ENCODE measurements at regions not wholly inside any gene's neighbourhood (a gene's known extent, or its start where the extent isn't known, plus 50 kb on each side); places are given as distances from the start of the nearest gene placed in this dataset.

GRCh38 chr2:43000242-43001054, 208.1 kb upstream of the HAAO start:
- Histone ChIP-seq H3F3A (ENCODE audit: control insufficient read depth, insufficient read depth) (no peaks in the 10 kb centered on the region), H3K36me3 (ENCODE audit: control insufficient read depth, low read length) (no peaks in the 10 kb centered on the region), H3K9me2 (replicated peaks; ENCODE audit: control insufficient read depth, low read length) (no peaks in the 10 kb centered on the region), H3K27me3 (ENCODE audit: control insufficient read depth, low read length) (no peaks in the 10 kb centered on the region; the same call in 1 of the 2 replicates), H4K20me1 (ENCODE audit: control insufficient read depth, insufficient read depth, low read depth, low read length) (no peaks in the 10 kb centered on the region), H3K9me3 (ENCODE audit: control insufficient read depth, insufficient read depth, low read length) (no peaks in the 10 kb centered on the region), H3K4me3 (ENCODE audit: low read length) (no peak overlapping the region), H3K79me2 (ENCODE audit: control insufficient read depth, low read length) (no peaks in the 10 kb centered on the region), H3K27ac (ENCODE audit: low read depth, low read length) (no peak overlapping the region), H3K4me1 (ENCODE audit: control insufficient read depth, low read length) (peaks cover 3% of the 10 kb centered on the region; the same call in 1 of the 2 replicates), H3K4me2 (ENCODE audit: low read length) (no peak overlapping the region)
- TF ChIP-seq EZH2phosphoT487 (IDR thresholded peaks at IDR 0.05; ENCODE audit: borderline replicate concordance, low read length) = no peak
- TF ChIP-seq CTCF (IDR thresholded peaks at IDR 0.05; ENCODE audit: low read depth, low read length, poor library complexity, severe bottlenecking) = no peak

DNA sequence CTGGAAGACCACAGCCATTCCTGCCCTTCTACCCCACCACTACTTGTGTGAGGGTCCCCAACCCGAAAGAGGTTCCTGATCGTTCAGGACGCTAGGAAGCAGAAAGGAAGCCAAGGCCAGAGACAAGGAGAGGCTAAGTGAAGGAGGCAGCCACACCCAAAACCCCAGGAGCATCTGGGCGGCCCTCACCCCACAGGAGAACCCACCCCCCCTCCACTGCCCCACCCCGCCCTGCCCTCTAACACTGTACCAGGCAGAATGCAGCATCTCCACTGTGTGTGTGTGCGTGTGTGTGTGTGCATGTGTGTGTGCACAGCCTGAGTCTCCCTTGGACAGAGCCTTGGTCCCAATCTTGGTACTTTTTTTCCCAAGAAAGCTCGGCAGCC, 207.5 kb upstream of the HAAO start:
- Histone ChIP-seq H3K36me3 (ENCODE audit: control insufficient read depth, low read length) (no peaks in the 10 kb centered on the region), H3K9me3 (ENCODE audit: control insufficient read depth, insufficient read depth, low read length) (no peaks in the 10 kb centered on the region), H3K4me1 (ENCODE audit: control insufficient read depth, low read length) (peaks cover 3% of the 10 kb centered on the region; the same call in 1 of the 2 replicates), H3F3A (ENCODE audit: control insufficient read depth, insufficient read depth) (no peaks in the 10 kb centered on the region), H3K4me2 (ENCODE audit: low read length) (no peak overlapping the region), H3K4me3 (ENCODE audit: low read length) (no peak overlapping the region), H3K9me2 (replicated peaks; ENCODE audit: control insufficient read depth, low read length) (no peaks in the 10 kb centered on the region), H3K27me3 (ENCODE audit: control insufficient read depth, low read length) (no peaks in the 10 kb centered on the region; the same call in 1 of the 2 replicates), H3K27ac (ENCODE audit: low read depth, low read length) (no peak overlapping the region), H4K20me1 (ENCODE audit: control insufficient read depth, insufficient read depth, low read depth, low read length) (no peaks in the 10 kb centered on the region), H3K79me2 (ENCODE audit: control insufficient read depth, low read length) (no peaks in the 10 kb centered on the region)
- TF ChIP-seq EZH2phosphoT487 (IDR thresholded peaks at IDR 0.05; ENCODE audit: borderline replicate concordance, low read length) (no peak), CTCF (IDR thresholded peaks at IDR 0.05; ENCODE audit: low read depth, low read length, poor library complexity, severe bottlenecking) (no peak)

GRCh38 chr2:42999391-42999841, 207.0 kb upstream of the HAAO start:
- Histone ChIP-seq H3K4me3 (ENCODE audit: low read length) (no peak overlapping the region), H3K4me1 (ENCODE audit: control insufficient read depth, low read length) (peaks cover 3% of the 10 kb centered on the region; the same call in 1 of the 2 replicates), H3K27ac (ENCODE audit: low read depth, low read length) (no peak overlapping the region), H3K36me3 (ENCODE audit: control insufficient read depth, low read length) (no peaks in the 10 kb centered on the region), H3K9me3 (ENCODE audit: control insufficient read depth, insufficient read depth, low read length) (no peaks in the 10 kb centered on the region), H3K9me2 (replicated peaks; ENCODE audit: control insufficient read depth, low read length) (no peaks in the 10 kb centered on the region), H3K27me3 (ENCODE audit: control insufficient read depth, low read length) (no peaks in the 10 kb centered on the region), H3K79me2 (ENCODE audit: control insufficient read depth, low read length) (no peaks in the 10 kb centered on the region), H3F3A (ENCODE audit: control insufficient read depth, insufficient read depth) (no peaks in the 10 kb centered on the region), H4K20me1 (ENCODE audit: control insufficient read depth, insufficient read depth, low read depth, low read length) (no peaks in the 10 kb centered on the region), H3K4me2 (ENCODE audit: low read length) (no peak overlapping the region)
- TF ChIP-seq CTCF (IDR thresholded peaks at IDR 0.05; ENCODE audit: low read depth, low read length, poor library complexity, severe bottlenecking) (no peak), EZH2phosphoT487 (IDR thresholded peaks at IDR 0.05; ENCODE audit: borderline replicate concordance, low read length) (no peak)
